Left forelimb (tissue), 1 donor: ENCODE measurements at regions not wholly inside any gene's neighbourhood (a gene's known extent, or its start where the extent isn't known, plus 50 kb on each side); places are given as distances from the start of the nearest gene placed in this dataset.
"Not testable (repeated sequence)": the region's sequence is repeated elsewhere in the genome, so short reads cannot be mapped to it uniquely, and the experiment has no call there.

Experiments
- DNase-seq: peaks from one replicate; pipeline ENCODE4 v3.0.0-alpha.2; 2018; ENCODE audit warnings: low spot score

DNA sequence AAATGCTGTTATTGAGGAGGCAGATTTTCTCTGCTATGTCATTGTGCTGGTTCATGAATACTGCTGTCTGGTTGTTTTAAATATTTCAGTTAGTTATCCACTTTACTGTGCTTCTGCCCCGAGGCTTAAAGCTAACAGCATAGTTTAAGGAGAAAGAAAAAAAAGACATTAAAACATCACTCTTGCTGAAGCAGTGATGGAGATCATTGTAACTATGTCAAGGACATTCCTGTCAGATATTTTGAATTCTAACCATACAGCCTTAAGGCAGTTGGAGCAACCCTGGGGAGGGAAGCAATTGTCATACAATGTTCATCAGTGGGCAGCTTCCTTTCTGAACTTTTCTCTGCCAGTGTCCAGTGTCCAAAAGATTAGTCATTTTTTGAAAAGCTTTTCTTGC lies 199.0 kb upstream of the DDX53 start:
- DNase-seq, result no peak

GRCh38 chrX:22803353-22803752 lies 196.4 kb upstream of the DDX53 start:
- DNase-seq, result no peak

GRCh38 chrX:22810876-22811275 lies 188.9 kb upstream of the DDX53 start:
- DNase-seq, result no peak

GRCh38 chrX:22818061-22818460 lies 181.7 kb upstream of the DDX53 start:
- DNase-seq, result no peak

DNA sequence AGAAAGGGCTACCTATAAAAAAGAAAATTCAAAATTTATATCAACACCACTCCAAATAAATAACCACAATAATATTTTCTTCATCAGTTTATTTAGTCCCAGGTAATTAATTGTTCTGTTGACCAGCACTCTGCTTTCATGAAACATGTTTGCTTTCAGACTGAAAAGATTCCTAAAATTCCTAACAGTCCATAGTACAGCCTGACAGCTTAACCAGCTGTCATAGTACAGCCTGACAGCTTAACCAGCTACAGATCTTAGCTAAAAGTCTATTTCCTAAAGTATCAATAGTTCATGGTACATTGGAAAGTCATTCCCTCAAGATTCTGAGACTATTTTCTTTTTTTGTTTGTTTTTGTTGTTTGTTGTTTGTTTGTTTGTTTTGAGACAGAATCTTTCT lies 144.1 kb upstream of the DDX53 start:
- DNase-seq, result no peak

- no peak for DNase-seq
These were observed 140.1 kb upstream of the DDX53 start for GRCh38 chrX:22859642-22860041.

GRCh38 chrX:22866801-22867200 lies 133.0 kb upstream of the DDX53 start:
- DNase-seq, result not testable (repeated sequence)

GRCh38 chrX:22882543-22882942 lies 117.2 kb upstream of the DDX53 start:
- no peak for DNase-seq

- no peak for DNase-seq
These were observed 109.9 kb upstream of the DDX53 start for GRCh38 chrX:22889819-22890218.

GRCh38 chrX:22912616-22913015 lies 87.1 kb upstream of the DDX53 start:
- DNase-seq, result no peak

GRCh38 chrX:22922961-22923360 lies 76.8 kb upstream of the DDX53 start:
- DNase-seq, result no peak

DNA sequence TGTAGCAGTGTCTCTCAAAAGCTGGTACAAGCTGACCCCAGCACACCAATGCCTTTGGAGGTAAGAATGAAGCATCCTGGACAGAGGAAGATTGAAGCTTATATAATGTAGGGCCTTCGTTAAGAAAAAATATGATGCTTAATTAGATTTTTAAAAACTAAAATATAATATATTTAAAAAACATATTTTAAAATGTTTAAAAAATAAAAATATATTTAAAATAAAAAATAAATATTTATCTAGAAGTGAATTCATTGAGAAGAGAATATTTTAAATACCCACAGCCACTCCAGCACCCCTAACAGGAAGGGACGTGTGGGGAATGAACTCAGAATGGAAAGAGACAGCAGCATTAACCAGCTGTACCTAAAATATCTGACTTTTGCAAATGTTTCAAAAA lies 65.1 kb upstream of the DDX53 start:
- no peak for DNase-seq

GRCh38 chrX:22944945-22945344 lies 54.8 kb upstream of the DDX53 start:
- DNase-seq, result no peak
